GM21423 (cell line): ENCODE measurements at regions not wholly inside any gene's neighbourhood (a gene's known extent, or its start where the extent isn't known, plus 50 kb on each side); places are given as distances from the start of the nearest gene placed in this dataset.
"Not testable (repeated sequence)": the region's sequence is repeated elsewhere in the genome, so short reads cannot be mapped to it uniquely, and the experiment has no call there.

Experiments used
- ATAC-seq: cut with Tn5 transposase; IDR thresholded peaks from one replicate; pipeline ENCODE4 v1.9.1; 2021; ENCODE audit warnings: mild to moderate bottlenecking, moderate library complexity; ENCODE audit not compliant: unreplicated experiment

DNA sequence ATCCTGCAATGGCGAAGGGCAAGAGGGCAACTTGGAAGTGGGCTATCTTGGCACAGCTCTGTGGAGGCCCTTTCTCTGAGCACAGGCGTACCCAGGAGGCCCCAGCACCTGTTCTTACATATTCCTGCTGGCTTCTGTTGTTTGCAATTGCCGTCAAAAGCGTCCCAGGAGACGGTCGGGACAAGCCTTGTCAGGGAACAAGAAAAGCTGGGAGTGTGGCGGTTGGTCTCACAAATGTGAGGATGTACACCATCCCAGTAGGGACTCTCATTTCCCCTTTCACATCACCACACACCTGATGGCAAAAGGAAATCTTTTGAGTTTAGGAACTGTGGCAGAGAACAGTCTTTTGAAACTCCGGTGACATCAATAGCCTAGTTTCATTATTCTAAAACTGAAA is 94.7 kb upstream of the EFEMP1 start:
- no peak for ATAC-seq

GRCh38 chr2:56021136-56021474 is 97.5 kb upstream of the EFEMP1 start:
- ATAC-seq = no peak

- no peak for ATAC-seq
These were observed 98.0 kb upstream of the EFEMP1 start for GRCh38 chr2:56021579-56021978.

GRCh38 chr2:56025469-56026193 is 102.0 kb upstream of the EFEMP1 start:
- ATAC-seq = no peak

DNA sequence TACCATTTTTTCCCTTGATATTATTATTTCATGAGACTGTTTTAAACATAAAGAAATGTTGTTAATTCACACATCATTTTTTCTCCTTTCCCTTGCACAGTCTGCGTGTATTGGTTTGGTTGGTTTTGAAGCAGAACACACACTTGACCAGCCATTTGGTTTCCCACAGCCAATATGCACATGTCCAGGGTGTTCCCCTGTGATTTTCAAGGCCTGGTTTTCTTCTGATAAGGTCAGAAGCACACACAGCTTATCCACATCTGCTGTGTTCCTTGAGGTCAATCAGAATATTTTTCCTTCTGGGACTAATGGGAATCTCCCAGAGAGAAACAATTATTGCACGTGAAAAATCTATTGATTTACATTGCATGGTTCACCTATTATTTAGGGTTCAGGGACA is 103.2 kb upstream of the EFEMP1 start:
- ATAC-seq = no peak

GRCh38 chr2:56030062-56030461 is 106.5 kb upstream of the EFEMP1 start:
- ATAC-seq = no peak

DNA sequence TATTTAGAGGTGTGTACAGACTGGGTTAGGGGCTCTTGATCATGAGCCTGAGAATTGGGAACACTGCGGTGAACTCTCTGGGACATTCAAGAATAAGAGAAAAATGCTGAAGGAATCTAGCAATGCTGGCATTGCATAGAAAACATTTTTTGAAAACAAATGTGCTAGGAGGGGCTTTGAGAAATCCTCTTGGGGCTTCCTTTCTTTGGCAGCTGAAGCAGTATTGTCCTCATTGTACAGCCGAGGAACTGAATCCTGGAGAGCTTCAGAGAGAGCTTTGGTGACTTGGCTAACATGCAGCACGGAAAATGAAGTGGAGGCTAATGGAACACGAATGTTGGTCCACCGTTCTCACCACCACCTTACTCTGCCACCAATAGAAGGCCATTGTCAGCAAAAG is 107.3 kb upstream of the EFEMP1 start:
- no peak for ATAC-seq

DNA sequence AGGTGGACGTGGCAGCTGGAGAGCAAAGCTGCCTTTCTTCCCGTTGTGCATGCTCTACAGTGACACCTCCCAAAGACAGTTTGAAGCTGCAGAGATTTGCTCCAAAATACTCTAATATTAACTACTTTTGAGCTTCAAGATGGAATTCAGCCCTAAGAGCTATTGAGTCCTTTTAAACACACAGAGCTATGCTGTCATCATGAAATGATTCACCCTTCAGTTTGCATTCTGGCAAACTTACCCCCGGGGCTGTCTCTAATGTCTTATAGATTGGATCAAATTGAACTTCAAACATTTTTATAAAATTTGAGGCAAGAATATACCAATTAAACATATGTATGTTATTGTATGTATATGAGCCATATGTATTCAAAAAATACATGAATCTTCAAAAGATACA is 110.7 kb upstream of the EFEMP1 start:
- no peak for ATAC-seq

- ATAC-seq = no peak
These were observed 116.6 kb upstream of the EFEMP1 start for GRCh38 chr2:56040189-56040588.

DNA sequence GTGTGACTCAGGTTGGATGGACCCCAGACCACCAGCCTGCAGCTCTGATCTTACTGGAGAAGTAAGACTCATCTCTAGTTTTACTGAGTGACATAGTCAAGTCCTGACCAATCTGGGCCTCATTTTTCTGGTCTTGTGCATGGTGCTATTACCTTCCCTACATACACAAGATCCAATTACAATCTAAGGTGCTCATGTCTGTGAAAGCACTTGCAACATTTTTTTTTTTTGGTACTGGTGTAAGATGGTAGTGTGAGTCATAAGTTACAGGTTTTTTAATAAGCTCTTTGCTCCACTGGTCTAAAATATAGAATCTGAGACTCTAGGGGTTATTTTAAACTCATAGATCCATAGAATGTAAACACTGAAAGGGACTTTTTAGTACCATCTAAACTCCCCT is 117.3 kb upstream of the EFEMP1 start:
- no peak for ATAC-seq

DNA sequence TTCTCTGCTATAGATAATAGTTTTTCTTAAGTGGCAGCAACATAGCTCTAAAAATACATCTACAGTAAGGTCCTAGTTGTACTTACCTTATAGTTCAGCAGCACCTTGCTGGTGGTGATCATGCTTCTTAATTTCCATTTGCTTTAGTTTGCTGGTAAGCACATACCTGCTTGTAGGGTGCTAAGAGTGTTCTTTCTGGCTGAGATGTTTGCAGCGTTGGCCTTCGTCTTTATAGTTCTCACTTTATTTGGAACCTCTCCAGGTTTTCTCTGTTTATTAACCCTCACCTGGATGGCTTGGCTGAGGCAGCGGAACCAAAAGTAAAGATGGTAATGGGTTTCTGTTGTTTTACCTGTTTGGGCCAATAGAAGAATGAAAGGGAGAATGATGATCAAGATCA is 123.6 kb upstream of the EFEMP1 start:
- ATAC-seq = no peak

DNA sequence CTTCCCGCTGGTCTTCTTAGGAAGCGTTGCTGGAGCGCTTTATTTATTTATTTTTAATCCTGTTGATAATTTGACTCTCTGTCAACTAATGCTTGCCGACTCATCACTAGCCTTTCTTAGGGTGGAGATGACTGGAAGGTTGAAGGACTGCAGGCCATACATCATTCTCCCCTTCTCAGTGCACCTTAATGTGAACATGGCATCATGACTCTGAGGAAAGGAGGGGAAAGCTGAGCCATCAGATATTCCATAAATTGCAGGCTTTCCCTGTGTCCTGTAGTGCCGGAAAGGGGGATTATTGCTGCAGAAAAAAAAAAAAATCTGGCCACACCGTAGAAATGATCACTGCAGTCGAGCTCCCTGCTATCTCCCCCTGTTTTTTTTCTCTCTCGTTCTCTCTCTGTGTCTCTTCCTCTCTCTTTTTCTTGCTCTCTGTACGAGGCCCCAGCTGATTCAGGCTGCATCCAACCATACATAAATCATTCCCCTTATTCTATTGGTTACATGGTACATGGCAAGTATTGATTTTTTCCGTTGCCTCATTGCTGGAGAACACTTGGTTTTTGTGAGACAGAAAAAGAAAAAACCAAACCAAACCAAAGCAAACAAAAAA is 125.8 kb upstream of the EFEMP1 start:
- ATAC-seq = no peak

GRCh38 chr2:56053679-56054078 is 130.1 kb upstream of the EFEMP1 start:
- ATAC-seq = no peak

GRCh38 chr2:56055405-56055804 is 128.4 kb upstream of the CCDC85A start:
- no peak for ATAC-seq

- not testable (repeated sequence) for ATAC-seq
These were observed 122.5 kb upstream of the CCDC85A start for GRCh38 chr2:56061327-56061726.

DNA sequence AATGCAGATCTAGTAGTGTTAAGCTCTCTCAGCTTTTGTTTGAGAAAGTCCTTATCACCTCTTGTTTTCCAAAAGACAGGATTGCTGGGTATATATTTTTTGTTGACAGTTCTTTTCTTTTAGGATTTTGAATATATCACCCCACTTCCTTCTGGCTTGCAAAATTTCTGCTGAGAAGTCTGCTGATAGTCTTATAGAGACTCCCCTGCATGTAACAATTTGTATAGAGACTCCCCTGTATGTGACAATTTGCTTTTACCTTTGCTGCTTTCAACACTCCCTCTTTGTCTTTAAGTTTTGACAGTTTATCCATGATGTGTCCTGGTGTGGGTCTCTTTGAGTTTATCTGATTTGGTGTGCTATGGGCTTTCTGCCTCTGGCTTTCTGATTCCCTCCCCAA is 115.0 kb upstream of the CCDC85A start:
- no peak for ATAC-seq

DNA sequence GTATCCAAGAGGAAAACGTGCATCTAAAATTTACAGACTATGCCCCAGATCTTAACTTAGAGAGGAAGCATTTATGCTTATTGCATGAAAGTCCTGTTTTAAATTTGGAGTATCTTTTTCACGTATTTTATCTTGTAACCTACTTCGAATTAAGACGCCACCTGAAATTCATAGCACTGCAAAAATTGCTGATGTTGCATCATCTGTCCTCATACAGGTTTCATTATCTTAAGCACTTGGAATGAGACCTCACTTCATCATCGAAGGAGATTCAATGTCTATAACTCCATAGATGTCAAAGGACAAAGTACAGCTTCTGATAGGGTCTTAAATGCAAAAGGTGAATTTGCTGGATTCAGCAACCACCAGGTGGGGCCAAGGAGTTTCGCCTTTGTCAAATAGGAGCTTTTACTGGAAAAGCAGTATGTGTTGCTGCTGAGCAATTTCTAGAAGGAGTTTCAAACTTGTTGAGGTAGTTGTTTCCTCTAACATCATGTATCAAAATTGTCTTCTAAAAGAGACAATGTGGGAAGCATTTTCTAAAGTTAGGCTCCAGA is 106.4 kb upstream of the CCDC85A start:
- no peak for ATAC-seq

DNA sequence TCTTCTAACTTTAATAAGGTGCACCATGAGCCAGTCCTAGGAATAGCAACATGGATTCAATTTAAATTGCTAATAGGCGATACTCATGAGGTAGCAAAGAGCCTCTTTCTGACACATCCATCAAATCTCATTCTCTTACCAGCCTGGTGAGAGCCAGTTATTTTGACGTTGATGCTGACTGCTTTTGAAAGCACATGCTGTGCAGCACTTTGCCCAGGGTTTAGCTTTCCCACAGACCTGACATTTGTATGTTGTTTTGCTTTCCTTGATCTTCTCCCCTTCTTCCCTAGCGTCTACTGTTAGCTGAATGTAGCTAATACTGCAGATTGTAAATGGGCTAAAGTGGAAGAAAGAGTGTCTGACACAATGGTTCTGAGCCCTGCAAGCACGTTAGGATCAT is 101.1 kb upstream of the CCDC85A start:
- no peak for ATAC-seq

DNA sequence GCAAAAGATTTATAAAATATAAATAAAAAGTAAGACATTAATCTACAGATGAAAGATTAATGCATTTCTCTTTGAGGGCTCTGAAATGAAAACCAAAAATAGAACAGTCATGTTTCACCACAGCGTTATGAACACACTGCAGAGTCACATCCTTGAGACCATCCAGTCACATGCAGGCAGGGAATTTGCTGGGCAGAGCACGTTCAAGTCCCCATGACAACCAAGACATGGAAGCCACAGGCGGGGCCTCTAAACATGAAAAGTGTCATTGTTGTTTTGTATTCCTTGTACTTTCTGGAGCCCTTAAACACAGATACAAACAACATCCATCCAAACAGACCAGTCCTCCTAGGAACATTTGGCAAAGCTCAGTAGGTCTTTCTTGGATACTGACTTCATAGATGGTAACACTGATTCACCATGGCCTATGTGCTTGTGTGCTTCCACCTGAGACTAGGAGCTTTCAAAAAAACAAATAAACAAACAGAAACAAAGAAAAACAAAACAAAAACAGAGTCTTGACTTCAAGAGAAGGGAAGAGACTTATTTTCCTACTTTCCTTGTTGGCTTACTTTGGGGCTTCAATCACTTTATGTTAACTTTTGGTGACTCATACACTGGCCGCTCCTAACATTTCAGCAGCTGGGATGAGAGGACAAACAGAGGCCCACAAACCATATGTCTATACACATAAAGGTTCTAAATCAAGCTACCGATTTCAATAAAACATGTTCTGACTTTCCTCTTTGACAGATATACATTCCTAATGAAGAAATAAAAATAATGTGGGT is 99.5 kb upstream of the CCDC85A start:
- ATAC-seq = no peak

DNA sequence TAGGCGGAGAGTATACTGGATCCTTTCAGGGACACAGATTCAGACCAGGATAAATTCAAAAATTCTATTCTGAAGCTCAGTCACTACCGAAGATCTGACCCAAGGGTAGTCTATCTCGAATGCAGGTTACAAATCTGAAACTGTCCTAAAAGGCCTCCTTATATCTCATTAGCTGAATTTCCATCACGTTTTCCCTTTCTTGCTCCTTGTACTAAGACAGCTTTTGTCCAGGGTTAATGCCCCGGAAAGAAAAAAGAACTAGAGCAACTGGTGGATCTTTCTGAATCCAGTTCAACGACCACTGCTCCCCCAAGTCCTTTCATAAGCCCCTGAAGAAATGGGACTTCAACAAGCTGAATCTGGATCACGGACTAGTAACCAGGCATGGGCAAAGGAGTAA is 97.5 kb upstream of the CCDC85A start:
- ATAC-seq = no peak

- ATAC-seq = no peak
These were observed 95.4 kb upstream of the CCDC85A start for GRCh38 chr2:56088411-56088810.

- ATAC-seq = no peak
These were observed 93.9 kb upstream of the CCDC85A start for GRCh38 chr2:56089931-56090330.
